Panc1 (cell line): ENCODE measurements at regions not wholly inside any gene's neighbourhood (a gene's known extent, or its start where the extent isn't known, plus 50 kb on each side); places are given as distances from the start of the nearest gene placed in this dataset.

ENCODE experiments used
- ATAC-seq: fragments of 200-7000 bp; cut with Tn5 transposase; 2 replicates; pipeline ENCODE4 v1.9.1; 2020; ENCODE audit warnings: mild to moderate bottlenecking, moderate library complexity
- BruUV-seq: library from RNA; stranded (reverse); fragments of 400-500 nt; replicated peaks from 2 replicates; lab custom pipeline; 2021; lab: Mats Ljungman, UMichigan
- CTCF ChIA-PET: fragments of 300-600 bp; sonication (Branson Sonifier 250); formaldehyde crosslinking; loops from one replicate; lab custom pipeline; 2022; ENCODE audit warnings: antibody characterized with exemption; lab: Charles Lee
- POLR2A ChIA-PET: fragments of 300-600 bp; sonication (Branson Sonifier 250); formaldehyde crosslinking; loops from one replicate; lab custom pipeline; 2022; ENCODE audit warnings: antibody characterized with exemption; lab: Charles Lee
- DNase-seq: peaks from one replicate; pipeline ENCODE4 v3.0.0-alpha.2; 2010; ENCODE audit warnings: low read depth, low spot score
- H3K27ac ChIP-seq: 2 replicates; pipeline ENCODE4 v1.5.1; 2011; ENCODE audit warnings: mild to moderate bottlenecking, low read length, inconsistent platforms
- H3K27me3 ChIP-seq: fragments of 200-500 bp; sonication (Bioruptor generic); 2 replicates; pipeline ENCODE4 v1.6.0; 2014; ENCODE audit warnings: low read length, inconsistent platforms; ENCODE audit not compliant: control insufficient read depth, insufficient read depth
- H3K36me3 ChIP-seq: fragments of 200-500 bp; sonication (Bioruptor generic); 2 replicates; pipeline ENCODE4 v1.5.1; 2014; ENCODE audit warnings: inconsistent platforms, mild to moderate bottlenecking, low read length, moderate library complexity; ENCODE audit not compliant: control insufficient read depth, insufficient read depth
- H3K4me1 ChIP-seq: 2 replicates; pipeline ENCODE4 v1.5.1; 2011; ENCODE audit warnings: inconsistent platforms, mild to moderate bottlenecking, low read length, moderate library complexity; ENCODE audit not compliant: control insufficient read depth, insufficient read depth
- H3K4me3 ChIP-seq, 2 experiments: 2 replicates each; pipeline ENCODE4 v1.5.1; 2011 to 2012; ENCODE audit warnings: low read depth in 2 of 2, low read length in 2 of 2, mild to moderate bottlenecking in 2 of 2, inconsistent platforms in 1 of 2, moderate library complexity in 1 of 2
- H3K9me3 ChIP-seq: fragments of 200-500 bp; sonication (Bioruptor generic); 2 replicates; pipeline ENCODE4 v1.5.1; 2014; ENCODE audit warnings: low read depth, mild to moderate bottlenecking, inconsistent platforms, low read length, moderate library complexity; ENCODE audit not compliant: control insufficient read depth, insufficient read depth
- CTCF ChIP-seq: fragments of 450-650 bp; IDR thresholded peaks from 2 replicates; pipeline ENCODE4 v1.5.1; 2017; ENCODE audit warnings: mild to moderate bottlenecking
- POLR2AphosphoS5 ChIP-seq: IDR thresholded peaks from 2 replicates; pipeline ENCODE4 v1.6.1; 2012; ENCODE audit warnings: mild to moderate bottlenecking, low read depth, low read length, moderate library complexity
- SIN3A ChIP-seq: IDR thresholded peaks from 2 replicates; pipeline ENCODE4 v1.6.1; 2012; ENCODE audit warnings: low read depth, mild to moderate bottlenecking, low read length, moderate library complexity, borderline replicate concordance; ENCODE audit not compliant: insufficient read depth
- TCF7L2 ChIP-seq: IDR thresholded peaks from 2 replicates; pipeline ENCODE4 v1.6.1; 2011; ENCODE audit warnings: mild to moderate bottlenecking, low read depth, low read length, inconsistent platforms
- in situ Hi-C: cut with HindIII; loops from 2 replicates; pipeline ENCODE4 v1.10.0; 2016; ENCODE audit warnings: low sequenced_read_pairs, low pct_unique_long_range_greater_than_20kb
- intact Hi-C: fragments of 100-400 bp; cut with micrococcal nuclease; formaldehyde crosslinking; loops from one replicate; pipeline ENCODE4 v1.10.0; 2022; ENCODE audit not compliant: unreplicated experiment
- TF ChIP-seq, protein P1 (sequence below), 2 experiments: IDR thresholded peaks; 2 replicates each; pipeline ENCODE4 v1.6.1; 2011 to 2012; ENCODE audit warnings: low read depth in 2 of 2, control low read depth in 1 of 2, low read length in 1 of 2, mild to moderate bottlenecking in 1 of 2, moderate library complexity in 1 of 2; ENCODE audit not compliant: insufficient read depth in 1 of 2

DNA sequence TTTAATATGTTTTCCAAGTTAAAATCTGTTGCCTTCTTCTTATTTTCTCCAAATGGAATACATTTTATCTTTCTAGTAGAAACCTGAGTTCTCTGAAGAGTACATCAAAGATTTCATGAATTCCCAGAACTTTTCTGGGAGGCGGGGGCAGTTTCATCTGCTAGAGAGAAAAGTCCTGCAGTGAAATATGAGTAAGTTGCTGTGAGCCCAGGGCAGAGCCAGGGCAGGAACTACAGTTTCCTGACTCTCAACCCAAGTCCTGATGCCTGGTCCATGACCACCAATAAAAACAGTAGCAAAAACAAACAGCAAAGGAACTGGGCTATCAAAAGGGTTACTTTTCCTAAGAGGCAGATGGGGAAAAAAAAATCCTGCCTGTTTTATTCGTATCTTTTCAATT, 239.4 kb upstream of the CTSO start:
- no peaks in the 10 kb centered on the region for H3K36me3 ChIP-seq
- ATAC-seq, result no peak
- POLR2A ChIA-PET, result no interaction called here

DNA sequence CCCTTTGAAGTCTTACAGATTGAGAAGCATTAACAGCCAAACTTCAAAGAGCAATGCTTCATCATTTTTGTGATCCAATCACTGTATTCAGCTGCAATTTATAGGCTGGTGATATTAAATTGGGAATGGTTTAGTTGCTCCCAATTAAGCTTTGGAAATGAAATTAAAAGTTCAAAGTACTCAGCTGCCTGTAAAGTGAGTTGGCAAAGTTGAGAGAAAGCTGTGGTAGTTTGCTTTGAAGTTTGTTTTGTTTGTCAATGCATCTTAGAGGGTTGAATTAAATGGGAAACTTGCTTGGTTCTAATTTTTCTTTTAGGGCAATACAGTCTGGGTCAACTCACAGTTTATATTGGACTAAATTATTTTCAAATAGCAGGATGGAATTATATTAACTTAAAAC, 238.4 kb upstream of the CTSO start:
- Histone ChIP-seq H3K27ac (no peak overlapping the region), H3K4me3 (no peak overlapping the region), H3K9me3 (no peaks in the 10 kb centered on the region), H3K27me3 (no peaks in the 10 kb centered on the region), H3K36me3 (no peaks in the 10 kb centered on the region), H3K4me1 (no peaks in the 10 kb centered on the region)
- ChIA-PET POLR2A (no interaction called here), CTCF (no interaction called here)
- no peak for ATAC-seq
- BruUV-seq, result no TSS peak
- in situ Hi-C loops, result no loop called here
- intact Hi-C loops, result no loop called here
- TF ChIP-seq SIN3A (no peak), CTCF (no peak), POLR2AphosphoS5 (no peak), TCF7L2 (no peak)
- TF ChIP-seq, protein P1, sequence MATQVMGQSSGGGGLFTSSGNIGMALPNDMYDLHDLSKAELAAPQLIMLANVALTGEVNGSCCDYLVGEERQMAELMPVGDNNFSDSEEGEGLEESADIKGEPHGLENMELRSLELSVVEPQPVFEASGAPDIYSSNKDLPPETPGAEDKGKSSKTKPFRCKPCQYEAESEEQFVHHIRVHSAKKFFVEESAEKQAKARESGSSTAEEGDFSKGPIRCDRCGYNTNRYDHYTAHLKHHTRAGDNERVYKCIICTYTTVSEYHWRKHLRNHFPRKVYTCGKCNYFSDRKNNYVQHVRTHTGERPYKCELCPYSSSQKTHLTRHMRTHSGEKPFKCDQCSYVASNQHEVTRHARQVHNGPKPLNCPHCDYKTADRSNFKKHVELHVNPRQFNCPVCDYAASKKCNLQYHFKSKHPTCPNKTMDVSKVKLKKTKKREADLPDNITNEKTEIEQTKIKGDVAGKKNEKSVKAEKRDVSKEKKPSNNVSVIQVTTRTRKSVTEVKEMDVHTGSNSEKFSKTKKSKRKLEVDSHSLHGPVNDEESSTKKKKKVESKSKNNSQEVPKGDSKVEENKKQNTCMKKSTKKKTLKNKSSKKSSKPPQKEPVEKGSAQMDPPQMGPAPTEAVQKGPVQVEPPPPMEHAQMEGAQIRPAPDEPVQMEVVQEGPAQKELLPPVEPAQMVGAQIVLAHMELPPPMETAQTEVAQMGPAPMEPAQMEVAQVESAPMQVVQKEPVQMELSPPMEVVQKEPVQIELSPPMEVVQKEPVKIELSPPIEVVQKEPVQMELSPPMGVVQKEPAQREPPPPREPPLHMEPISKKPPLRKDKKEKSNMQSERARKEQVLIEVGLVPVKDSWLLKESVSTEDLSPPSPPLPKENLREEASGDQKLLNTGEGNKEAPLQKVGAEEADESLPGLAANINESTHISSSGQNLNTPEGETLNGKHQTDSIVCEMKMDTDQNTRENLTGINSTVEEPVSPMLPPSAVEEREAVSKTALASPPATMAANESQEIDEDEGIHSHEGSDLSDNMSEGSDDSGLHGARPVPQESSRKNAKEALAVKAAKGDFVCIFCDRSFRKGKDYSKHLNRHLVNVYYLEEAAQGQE (IDR thresholded peaks at IDR 0.05; ENCODE audit: insufficient read depth in 1 of 2, low read depth in 2 of 2, low read length in 1 of 2), result no peak
- DNase-seq, result no peak

More for the DNA sequence above, 239.4 kb upstream of the CTSO start:
- Histone ChIP-seq H3K9me3 (no peaks in the 10 kb centered on the region), H3K27me3 (no peaks in the 10 kb centered on the region), H3K4me1 (no peaks in the 10 kb centered on the region), H3K4me3 (no peak overlapping the region), H3K27ac (no peak overlapping the region)
- in situ Hi-C loops, result no loop called here
- DNase-seq, result no peak
- no TSS peak for BruUV-seq
- TF ChIP-seq POLR2AphosphoS5 (no peak), TCF7L2 (no peak), CTCF (no peak), SIN3A (no peak)
- TF ChIP-seq, protein P1 (IDR thresholded peaks at IDR 0.05; ENCODE audit: insufficient read depth in 1 of 2, low read depth in 2 of 2, low read length in 1 of 2), result no peak
- CTCF ChIA-PET, result no interaction called here
- intact Hi-C loops, result no loop called here
